Suprapubic skin (tissue), 4 donors: ENCODE measurements at regions not wholly inside any gene's neighbourhood (a gene's known extent, or its start where the extent isn't known, plus 50 kb on each side); places are given as distances from the start of the nearest gene placed in this dataset.

Source experiments
- DNase-seq, 2 donors: peaks; one replicate each; pipeline ENCODE4 v3.0.0-alpha.2; 2019; ENCODE audit warnings: low spot score in 2 of 2
- H3K27ac ChIP-seq: fragments of 200-600 bp; sonication (generic); one replicate; pipeline ENCODE4 v1.5.1; 2019
- H3K27me3 ChIP-seq: fragments of 200-600 bp; sonication (generic); one replicate; pipeline ENCODE4 v1.5.1; 2019
- H3K36me3 ChIP-seq: fragments of 200-600 bp; sonication (generic); one replicate; pipeline ENCODE4 v1.5.1; 2019
- H3K4me1 ChIP-seq: fragments of 200-600 bp; sonication (generic); one replicate; pipeline ENCODE4 v1.5.1; 2019
- H3K4me3 ChIP-seq: fragments of 200-600 bp; sonication (generic); one replicate; pipeline ENCODE4 v1.5.1; 2019; ENCODE audit warnings: mild to moderate bottlenecking
- H3K9me3 ChIP-seq: fragments of 200-600 bp; sonication (generic); one replicate; pipeline ENCODE4 v1.5.1; 2019
- CTCF ChIP-seq, 2 donors: fragments of 200-600 bp in 1 of 2; fragments of 450-650 bp in 1 of 2; sonication (generic) in 1 of 2; IDR thresholded peaks; one replicate each; pipeline ENCODE4 v1.5.1; 2016 to 2019; ENCODE audit warnings: antibody characterized with exemption in 2 of 2, mild to moderate bottlenecking in 1 of 2, moderate library complexity in 1 of 2
- EP300 ChIP-seq: sonication (generic); formaldehyde crosslinking; IDR thresholded peaks from one replicate; pipeline ENCODE4 v1.6.1; 2017; ENCODE audit warnings: antibody characterized with exemption
- POLR2A ChIP-seq, 2 donors: fragments of 450-650 bp; IDR thresholded peaks; one replicate each; pipeline ENCODE4 v1.6.1; 2017; ENCODE audit warnings: antibody characterized with exemption in 2 of 2, mild to moderate bottlenecking in 2 of 2, moderate library complexity in 2 of 2
- POLR2AphosphoS5 ChIP-seq, 3 donors: sonication (generic); formaldehyde crosslinking; IDR thresholded peaks; one replicate each; pipeline ENCODE4 v1.6.1; 2017; ENCODE audit warnings: antibody characterized with exemption in 3 of 3
- WGBS: methylation state at CpG from one replicate; pipeline ENCODE4 v1.1.5; 2018; 5-methylcytosine and 5-hydroxymethylcytosine counted together

DNA sequence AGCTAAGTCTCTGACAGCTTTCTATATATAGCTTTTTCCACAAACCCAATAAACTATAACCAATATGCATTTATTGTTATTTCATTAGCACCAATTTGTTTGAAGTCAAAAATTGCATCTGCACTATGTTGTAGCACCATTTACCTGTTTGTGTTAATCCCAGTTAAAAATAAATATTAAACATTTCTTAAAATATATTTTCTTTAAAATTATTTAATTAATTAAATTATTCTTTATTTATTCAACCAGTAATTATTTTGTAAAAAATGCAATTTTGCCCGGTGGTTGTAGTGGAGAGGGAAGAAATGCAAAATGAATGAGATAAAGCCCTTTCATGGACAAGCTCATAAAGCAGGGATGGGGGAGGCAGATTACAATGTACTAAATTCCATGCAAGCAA lies 1257.9 kb downstream of the PCDH17 start:
- Histone ChIP-seq H3K4me3 (no peak overlapping the region), H3K27me3 (no peaks in the 10 kb centered on the region), H3K36me3 (no peaks in the 10 kb centered on the region), H3K9me3 (peaks cover 3% of the 10 kb centered on the region), H3K4me1 (no peaks in the 10 kb centered on the region), H3K27ac (no peak overlapping the region)
- WGBS: 82% methylated on average over 1 of the region's 1 CpG
- no peak for TF ChIP-seq POLR2AphosphoS5 (IDR thresholded peaks at IDR 0.05)
- no peak for TF ChIP-seq CTCF (IDR thresholded peaks at IDR 0.05)
- no peak for TF ChIP-seq POLR2A (IDR thresholded peaks at IDR 0.05)
- TF ChIP-seq EP300: no peak
- no peak for DNase-seq

DNA sequence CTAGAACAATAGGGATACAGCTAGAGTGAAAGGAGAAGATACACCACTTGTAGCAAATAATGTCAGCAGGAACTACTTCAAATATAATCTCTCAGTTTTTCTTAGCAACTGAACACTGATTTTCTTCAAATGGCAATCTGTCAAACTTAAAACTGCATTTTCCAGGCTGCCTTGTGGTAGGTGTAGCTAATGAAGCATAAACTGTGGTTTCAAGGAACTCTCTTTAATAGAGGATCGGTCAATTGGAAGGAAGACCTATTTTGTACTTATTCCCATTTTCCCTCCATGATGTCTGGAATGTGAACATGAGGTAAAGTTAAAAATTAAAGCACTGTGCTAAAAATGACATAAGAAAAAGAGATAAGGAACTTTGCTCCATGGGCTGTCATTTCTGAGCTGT lies 1261.9 kb downstream of the PCDH17 start:
- no peak overlapping the region for H3K27ac ChIP-seq
- H3K4me1 ChIP-seq: no peaks in the 10 kb centered on the region
- H3K36me3 ChIP-seq: no peaks in the 10 kb centered on the region
- H3K9me3 ChIP-seq: peaks cover 3% of the 10 kb centered on the region
- no peak for DNase-seq
- TF ChIP-seq POLR2AphosphoS5 (IDR thresholded peaks at IDR 0.05): no peak
- no peak for TF ChIP-seq EP300
- TF ChIP-seq CTCF (IDR thresholded peaks at IDR 0.05): no peak
- no peak for TF ChIP-seq POLR2A (IDR thresholded peaks at IDR 0.05)
- H3K4me3 ChIP-seq: no peak overlapping the region
- WGBS: 90% methylated on average over 1 of the region's 1 CpG
- no peaks in the 10 kb centered on the region for H3K27me3 ChIP-seq

- no peaks in the 10 kb centered on the region for H3K36me3 ChIP-seq
- no peaks in the 10 kb centered on the region for H3K27me3 ChIP-seq
- WGBS: 91% methylated on average over 3 of the region's 3 CpGs
- H3K4me3 ChIP-seq: no peak overlapping the region
- H3K4me1 ChIP-seq: no peaks in the 10 kb centered on the region
- no peak for DNase-seq
- TF ChIP-seq POLR2A (IDR thresholded peaks at IDR 0.05): no peak
- TF ChIP-seq CTCF (IDR thresholded peaks at IDR 0.05): no peak
- no peak for TF ChIP-seq POLR2AphosphoS5 (IDR thresholded peaks at IDR 0.05)
- TF ChIP-seq EP300: no peak
- no peak overlapping the region for H3K27ac ChIP-seq
- H3K9me3 ChIP-seq: no peaks in the 10 kb centered on the region
Measured at GRCh38 chr13:58906329-58907007, 1257.3 kb downstream of the DIAPH3 start.

DNA sequence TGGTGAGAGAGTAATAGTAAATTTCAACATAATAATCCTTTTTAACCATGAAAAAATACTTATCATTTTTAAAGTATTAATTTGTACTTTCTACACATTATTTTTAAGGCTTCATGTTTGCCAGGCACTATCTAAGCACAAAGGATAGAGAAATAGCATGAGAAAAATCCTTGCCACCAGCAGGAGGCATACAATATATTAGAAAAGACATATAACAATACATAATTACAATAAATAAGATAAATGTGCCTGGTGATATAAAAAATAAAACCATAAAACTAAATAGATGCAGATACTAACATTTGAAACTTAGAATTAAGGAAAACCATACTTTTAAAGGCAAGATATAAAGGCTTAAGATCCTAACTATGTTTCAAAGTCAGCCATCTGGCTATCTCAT lies 1256.4 kb downstream of the DIAPH3 start:
- no peak for DNase-seq
- Histone ChIP-seq H3K4me3 (no peak overlapping the region), H3K4me1 (no peaks in the 10 kb centered on the region), H3K27me3 (no peaks in the 10 kb centered on the region), H3K27ac (no peak overlapping the region), H3K36me3 (no peaks in the 10 kb centered on the region), H3K9me3 (no peaks in the 10 kb centered on the region)
- no peak for TF ChIP-seq POLR2A (IDR thresholded peaks at IDR 0.05)
- no peak for TF ChIP-seq POLR2AphosphoS5 (IDR thresholded peaks at IDR 0.05)

DNA sequence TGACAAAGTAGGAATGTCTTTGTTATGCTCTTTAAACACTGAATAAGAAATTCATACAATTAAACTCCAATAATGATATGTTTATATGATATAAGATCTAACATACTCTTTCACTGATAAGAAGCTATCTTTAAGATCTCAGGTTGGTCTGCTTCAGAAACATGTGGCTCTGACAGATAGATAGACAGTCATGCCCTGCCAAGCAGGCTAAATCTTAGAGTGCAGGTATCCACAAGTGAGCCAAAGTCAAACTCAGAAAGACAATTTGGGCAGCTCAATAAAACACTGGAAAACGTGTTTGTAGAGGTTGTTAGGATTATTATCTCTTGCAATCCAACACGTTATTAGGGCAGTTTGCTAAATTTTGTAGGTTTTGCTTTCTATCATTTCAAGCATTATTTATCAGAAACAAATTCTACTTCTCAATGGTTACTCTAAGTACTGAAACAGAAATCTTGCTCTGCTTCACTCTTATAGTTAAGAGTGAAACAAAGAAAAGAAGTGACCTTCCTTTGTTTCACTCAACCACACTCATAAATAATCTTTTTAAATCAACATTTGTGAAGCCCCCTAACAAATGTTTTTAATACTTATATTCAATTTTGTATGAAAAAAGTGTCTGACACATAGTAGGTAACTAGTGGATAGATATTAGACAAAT lies 1255.6 kb downstream of the DIAPH3 start:
- TF ChIP-seq POLR2AphosphoS5 (IDR thresholded peaks at IDR 0.05) (no peak), EP300 (no peak), CTCF (IDR thresholded peaks at IDR 0.05) (no peak), POLR2A (IDR thresholded peaks at IDR 0.05) (no peak)
- 50% methylated on average over 2 of the region's 2 CpGs for WGBS

More for the DNA sequence above, 1255.6 kb downstream of the DIAPH3 start:
- Histone ChIP-seq H3K27me3 (no peaks in the 10 kb centered on the region), H3K4me3 (no peak overlapping the region), H3K27ac (no peak overlapping the region), H3K9me3 (no peaks in the 10 kb centered on the region), H3K36me3 (no peaks in the 10 kb centered on the region), H3K4me1 (no peaks in the 10 kb centered on the region)
- DNase-seq: no peak
